Spleen (tissue), 7 donors: ENCODE measurements at regions not wholly inside any gene's neighbourhood (a gene's known extent, or its start where the extent isn't known, plus 50 kb on each side); places are given as distances from the start of the nearest gene placed in this dataset.

ENCODE experiments used
- CTCF ChIP-seq, 11 experiments: fragments of 200-600 bp in 7 of 11; fragments of 450-650 bp in 4 of 11; sonication (generic) in 4 of 11; IDR thresholded peaks in 8 of 11; conservative IDR thresholded peaks in 3 of 11; 1 replicate in 7 of 11; 2 replicates in 4 of 11; pipeline versions ENCODE4 v1.4.0 to v1.8.0; 2016 to 2021; ENCODE audit warnings: antibody characterized with exemption in 11 of 11, inconsistent platforms in 4 of 11, mild to moderate bottlenecking in 1 of 11
- POLR2A ChIP-seq, 3 donors: fragments of 450-650 bp; IDR thresholded peaks; one replicate each; pipeline ENCODE4 v1.5.1; 2017; ENCODE audit warnings: antibody characterized with exemption in 3 of 3, mild to moderate bottlenecking in 1 of 3
- POLR2AphosphoS5 ChIP-seq, 3 donors: sonication (generic); formaldehyde crosslinking; IDR thresholded peaks; one replicate each; pipeline ENCODE4 v1.5.1; 2017; ENCODE audit warnings: antibody characterized with exemption in 3 of 3
- donor health status: DM: no; HTN: no; CAD: no; lungs with moderate emphysema.
- donor health status: DM: no; HTN: no; CAD: no.
- donor health status: DM: no; HTN: no; CAD: no.

- TF ChIP-seq CTCF (IDR thresholded peaks at IDR 0.05 in 8 of 11, conservative IDR thresholded peaks at IDR 0.05 in 3 of 11) (no peak), POLR2A (IDR thresholded peaks at IDR 0.05) (no peak), POLR2AphosphoS5 (IDR thresholded peaks at IDR 0.05) (no peak)
These were observed 417.6 kb downstream of the GALC start for GRCh38 chr14:87575378-87575777.
